GM12874 (cell line): ENCODE measurements at regions not wholly inside any gene's neighbourhood (a gene's known extent, or its start where the extent isn't known, plus 50 kb on each side); places are given as distances from the start of the nearest gene placed in this dataset.

ENCODE experiments used
- CTCF ChIP-seq: IDR thresholded peaks from 2 replicates; pipeline ENCODE4 v1.5.1; 2011; ENCODE audit warnings: low read depth, mild to moderate bottlenecking, control low read depth, low read length, moderate library complexity; ENCODE audit not compliant: insufficient read depth

GRCh38 chr20:4318891-4319290 is 69.8 kb upstream of the ADRA1D start:
- no peak for TF ChIP-seq CTCF

- no peak for TF ChIP-seq CTCF
Measured at GRCh38 chr20:4306206-4306605, 57.1 kb upstream of the ADRA1D start.

GRCh38 chr20:4305091-4305490 is 56.0 kb upstream of the ADRA1D start:
- no peak for TF ChIP-seq CTCF

- TF ChIP-seq CTCF = no peak
Measured at GRCh38 chr20:4304601-4305000, 55.5 kb upstream of the ADRA1D start.

- TF ChIP-seq CTCF = no peak
Measured at GRCh38 chr20:4303136-4303535, 54.0 kb upstream of the ADRA1D start.

GRCh38 chr20:4300921-4301320 is 51.8 kb upstream of the ADRA1D start:
- no peak for TF ChIP-seq CTCF

GRCh38 chr20:4300401-4300800 is 51.3 kb upstream of the ADRA1D start:
- TF ChIP-seq CTCF = no peak

GRCh38 chr20:4299773-4300172 is 50.7 kb upstream of the ADRA1D start:
- TF ChIP-seq CTCF = no peak
